GM11168 (cell line): ENCODE measurements at regions not wholly inside any gene's neighbourhood (a gene's known extent, or its start where the extent isn't known, plus 50 kb on each side); places are given as distances from the start of the nearest gene placed in this dataset.
"Not testable (repeated sequence)": the region's sequence is repeated elsewhere in the genome, so short reads cannot be mapped to it uniquely, and the experiment has no call there.

Experiments used
- in situ Hi-C: fragments of 300-500 bp; cut with MboI; formaldehyde crosslinking; loops from one replicate; pipeline ENCODE4 v1.12.0; 2022; ENCODE audit warnings: low sequenced_read_pairs; ENCODE audit not compliant: unreplicated experiment

- in situ Hi-C loops, result no loop called here
Measured at GRCh38 chr5:163915481-163915961, 410.1 kb downstream of the MAT2B start.

GRCh38 chr5:163916376-163916775 is 411.0 kb downstream of the MAT2B start:
- in situ Hi-C loops, result no loop called here

- in situ Hi-C loops, result no loop called here
Measured at GRCh38 chr5:163916861-163917260, 411.4 kb downstream of the MAT2B start.

- in situ Hi-C loops, result no loop called here
Measured at GRCh38 chr5:163917747-163918146, 412.3 kb downstream of the MAT2B start.

- in situ Hi-C loops, result not testable (repeated sequence)
Measured at GRCh38 chr5:163934990-163935389, 429.6 kb downstream of the MAT2B start.

- in situ Hi-C loops, result no loop called here
Measured at GRCh38 chr5:163938595-163938994, 433.2 kb downstream of the MAT2B start.

- in situ Hi-C loops, result no loop called here
Measured at GRCh38 chr5:163941079-163941478, 435.7 kb downstream of the MAT2B start.

- in situ Hi-C loops, result no loop called here
Measured at GRCh38 chr5:163943546-163943945, 438.1 kb downstream of the MAT2B start.

- in situ Hi-C loops, result no loop called here
Measured at GRCh38 chr5:163944738-163945137, 439.3 kb downstream of the MAT2B start.

- in situ Hi-C loops, result no loop called here
Measured at GRCh38 chr5:163947848-163948666, 442.6 kb downstream of the MAT2B start.

- in situ Hi-C loops, result no loop called here
Measured at GRCh38 chr5:163950248-163950647, 444.8 kb downstream of the MAT2B start.

GRCh38 chr5:163951069-163951468 is 445.6 kb downstream of the MAT2B start:
- in situ Hi-C loops, result no loop called here

GRCh38 chr5:163953901-163954300 is 448.5 kb downstream of the MAT2B start:
- in situ Hi-C loops, result no loop called here

GRCh38 chr5:163961230-163961629 is 455.8 kb downstream of the MAT2B start:
- in situ Hi-C loops, result not testable (repeated sequence)

GRCh38 chr5:163963881-163964280 is 458.5 kb downstream of the MAT2B start:
- in situ Hi-C loops, result no loop called here

- in situ Hi-C loops, result no loop called here
Measured at GRCh38 chr5:163964671-163965070, 459.3 kb downstream of the MAT2B start.

GRCh38 chr5:163967268-163967667 is 461.8 kb downstream of the MAT2B start:
- in situ Hi-C loops, result no loop called here

GRCh38 chr5:163968651-163969050 is 463.2 kb downstream of the MAT2B start:
- in situ Hi-C loops, result no loop called here

- in situ Hi-C loops, result no loop called here
Measured at GRCh38 chr5:163976696-163977095, 471.3 kb downstream of the MAT2B start.

GRCh38 chr5:163978897-163979296 is 473.5 kb downstream of the MAT2B start:
- in situ Hi-C loops, result no loop called here

GRCh38 chr5:163988566-163988965 is 483.1 kb downstream of the MAT2B start:
- in situ Hi-C loops, result no loop called here

GRCh38 chr5:163993126-163993525 is 487.7 kb downstream of the MAT2B start:
- in situ Hi-C loops, result no loop called here
